IMR-90 (cell line): ENCODE measurements at regions not wholly inside any gene's neighbourhood (a gene's known extent, or its start where the extent isn't known, plus 50 kb on each side); places are given as distances from the start of the nearest gene placed in this dataset.

Experiments used
- ATAC-seq: fragments of 200-7000 bp; cut with Tn5 transposase; 2 replicates; pipeline ENCODE4 v1.9.1; 2020; ENCODE audit warnings: low read depth, mild to moderate bottlenecking, moderate library complexity
- BruUV-seq: library from RNA; stranded (reverse); fragments of 400-500 nt; replicated peaks from 2 replicates; lab custom pipeline; 2021; lab: Mats Ljungman, UMichigan
- CTCF ChIA-PET: fragments of 300-600 bp; formaldehyde crosslinking; extraction: SDS; loops from one replicate; lab custom pipeline; 2021; ENCODE audit warnings: antibody characterized with exemption; lab: Yijun Ruan, JAX
- POLR2A ChIA-PET: fragments of 300-600 bp; sonication (Branson Sonifier 250); formaldehyde crosslinking; loops from one replicate; lab custom pipeline; 2022; ENCODE audit warnings: antibody characterized with exemption; ENCODE audit not compliant: unreplicated experiment; lab: Charles Lee
- DNase-seq: peaks from one replicate; pipeline ENCODE4 v3.0.0; 2013
- H2AFZ ChIP-seq: replicated peaks from 2 replicates; pipeline ENCODE3; 2013; ENCODE audit warnings: low read length, mild to moderate bottlenecking; ENCODE audit not compliant: poor library complexity
- H2AK5ac ChIP-seq: 2 replicates; pipeline ENCODE4 v1.6.1; 2013; ENCODE audit warnings: low read depth, low read length, inconsistent platforms
- H2AK9ac ChIP-seq: replicated peaks from 2 replicates; pipeline ENCODE3; 2013; ENCODE audit warnings: mild to moderate bottlenecking, low read depth, low read length, moderate library complexity; ENCODE audit not compliant: poor library complexity
- H2BK120ac ChIP-seq: 2 replicates; pipeline ENCODE4 v1.6.1; 2013; ENCODE audit warnings: low read depth, low read length, inconsistent platforms
- H2BK15ac ChIP-seq: 3 replicates; pipeline ENCODE4 v1.6.1; 2013; ENCODE audit warnings: low read depth, low read length, inconsistent platforms
- H2BK20ac ChIP-seq: 2 replicates; pipeline ENCODE4 v1.6.1; 2013; ENCODE audit warnings: low read depth, mild to moderate bottlenecking, inconsistent platforms, low read length, moderate library complexity
- H2BK5ac ChIP-seq: 2 replicates; pipeline ENCODE4 v1.6.1; 2013; ENCODE audit warnings: mild to moderate bottlenecking, low read depth, low read length, inconsistent platforms; ENCODE audit not compliant: poor library complexity, severe bottlenecking
- H3K14ac ChIP-seq: replicated peaks from 2 replicates; pipeline ENCODE4 v1.6.1; 2013; ENCODE audit warnings: low read depth, low read length, inconsistent platforms
- H3K18ac ChIP-seq: 2 replicates; pipeline ENCODE4 v1.6.1; 2013; ENCODE audit warnings: low read depth, low read length, control low read depth
- H3K23ac ChIP-seq: 2 replicates; pipeline ENCODE4 v1.6.1; 2013; ENCODE audit warnings: low read depth, low read length, inconsistent platforms
- H3K27ac ChIP-seq: 2 replicates; pipeline ENCODE4 v1.5.1; 2013; ENCODE audit warnings: mild to moderate bottlenecking, control low read depth, low read length; ENCODE audit not compliant: insufficient read depth
- H3K27me3 ChIP-seq: 2 replicates; pipeline ENCODE4 v1.6.1; 2013; ENCODE audit warnings: low read length; ENCODE audit not compliant: control insufficient read depth, insufficient read depth
- H3K36me3 ChIP-seq: 2 replicates; pipeline ENCODE4 v1.6.1; 2013; ENCODE audit warnings: low read length, mixed read lengths; ENCODE audit not compliant: control insufficient read depth, insufficient read depth
- H3K4ac ChIP-seq: 2 replicates; pipeline ENCODE4 v1.6.1; 2013; ENCODE audit warnings: low read depth, low read length, inconsistent platforms
- H3K4me1 ChIP-seq: 2 replicates; pipeline ENCODE4 v1.6.1; 2013; ENCODE audit warnings: low read length, mixed read lengths; ENCODE audit not compliant: control insufficient read depth, insufficient read depth
- H3K4me2 ChIP-seq: 2 replicates; pipeline ENCODE4 v1.6.1; 2013; ENCODE audit warnings: low read depth, mild to moderate bottlenecking, control low read depth, low read length, moderate library complexity
- H3K4me3 ChIP-seq: 2 replicates; pipeline ENCODE4 v1.5.1; 2013; ENCODE audit warnings: low read depth, mild to moderate bottlenecking, control low read depth, low read length, moderate library complexity; ENCODE audit not compliant: insufficient read depth
- H3K56ac ChIP-seq: 2 replicates; pipeline ENCODE4 v1.6.1; 2013; ENCODE audit warnings: low read length, inconsistent platforms; ENCODE audit not compliant: insufficient read depth; ENCODE audit errors: extremely low read depth
- H3K79me1 ChIP-seq, 2 experiments: 2 replicates each; pipeline ENCODE4 v1.6.1; 2013; ENCODE audit warnings: low read length in 2 of 2, inconsistent platforms in 1 of 2, low read depth in 1 of 2
- H3K9ac ChIP-seq: 2 replicates; pipeline ENCODE4 v1.6.1; 2013; ENCODE audit warnings: low read depth, low read length, control low read depth
- H3K9me1 ChIP-seq: 2 replicates; pipeline ENCODE4 v1.6.1; 2013; ENCODE audit warnings: low read length, inconsistent platforms; ENCODE audit not compliant: insufficient read depth
- H3K9me3 ChIP-seq: 2 replicates; pipeline ENCODE4 v1.6.1; 2013; ENCODE audit warnings: low read length; ENCODE audit not compliant: control insufficient read depth, insufficient read depth
- H4K20me1 ChIP-seq: 2 replicates; pipeline ENCODE4 v1.6.1; 2013; ENCODE audit warnings: low read length, inconsistent platforms; ENCODE audit not compliant: insufficient read depth
- H4K5ac ChIP-seq: 2 replicates; pipeline ENCODE4 v1.6.1; 2013; ENCODE audit warnings: mild to moderate bottlenecking, low read depth, low read length, control low read depth
- H4K8ac ChIP-seq, 2 experiments: 2 replicates each; pipeline ENCODE4 v1.6.1; 2013; ENCODE audit warnings: low read depth in 2 of 2, low read length in 2 of 2, control low read depth in 1 of 2, inconsistent platforms in 1 of 2
- H4K91ac ChIP-seq: 2 replicates; pipeline ENCODE4 v1.6.1; 2013; ENCODE audit warnings: low read depth, low read length, inconsistent platforms; ENCODE audit not compliant: insufficient read depth
- MAFK ChIP-seq: IDR thresholded peaks from 2 replicates; pipeline ENCODE4 v1.6.1; 2012; ENCODE audit warnings: low read depth, low read length, improper control_type of control experiment
- MAZ ChIP-seq: IDR thresholded peaks from 2 replicates; pipeline ENCODE4 v1.6.1; 2012; ENCODE audit warnings: low read depth, mild to moderate bottlenecking, low read length, improper control_type of control experiment, moderate library complexity, borderline replicate concordance
- MXI1 ChIP-seq: IDR thresholded peaks from 2 replicates; pipeline ENCODE4 v1.6.1; 2012; ENCODE audit warnings: low read depth, mild to moderate bottlenecking, low read length, moderate library complexity, borderline replicate concordance
- POLR2A ChIP-seq: IDR thresholded peaks from 2 replicates; pipeline ENCODE4 v1.6.1; 2012; ENCODE audit warnings: mild to moderate bottlenecking, low read depth, low read length
- RAD21 ChIP-seq: IDR thresholded peaks from 2 replicates; pipeline ENCODE4 v1.6.1; 2012; ENCODE audit warnings: low read length, improper control_type of control experiment
- RFX5 ChIP-seq: IDR thresholded peaks from 2 replicates; pipeline ENCODE4 v1.8.0; 2012; ENCODE audit warnings: low read depth, mild to moderate bottlenecking, low read length, moderate library complexity
- USF2 ChIP-seq: fragments of 150-350 bp; IDR thresholded peaks from 2 replicates; pipeline ENCODE4 v1.6.1; 2017; ENCODE audit warnings: mild to moderate bottlenecking, antibody characterized with exemption, low read length, low read depth
- WGBS, 2 experiments: methylation state at CpG; one replicate each; pipeline versions ENCODE4 v1.1.5 to v1.1.7; 2013; ENCODE audit warnings: missing lambda C conversion rate in 2 of 2; ENCODE audit not compliant: insufficient read length in 1 of 2; ENCODE audit errors: extremely low coverage in 2 of 2; 5-methylcytosine and 5-hydroxymethylcytosine counted together
- dilution Hi-C: fragments of 300-500 bp; cut with HindIII; formaldehyde crosslinking; loops from one replicate; pipeline ENCODE4 v1.14.3; 2018; ENCODE audit warnings: low sequenced_read_pairs; ENCODE audit not compliant: unreplicated experiment
- in situ Hi-C: fragments of 300-500 bp; cut with MboI; formaldehyde crosslinking; loops from 3 replicates; pipeline ENCODE4 v1.14.3; 2019; ENCODE audit warnings: low sequenced_read_pairs, inconsistent platforms, mixed read lengths
- intact Hi-C: fragments of 100-400 bp; cut with micrococcal nuclease; formaldehyde crosslinking; loops from 2 replicates; pipeline ENCODE4 v1.10.0; 2022

- Histone ChIP-seq H3K18ac (no peak overlapping the region), H3K9me3 (peaks cover 5% of the 10 kb centered on the region), H3K27ac (no peak overlapping the region), H3K4me3 (no peak overlapping the region), H3K4me2 (no peak overlapping the region), H2BK5ac (no peak overlapping the region), H2AK5ac (no peak overlapping the region), H2BK15ac (no peak overlapping the region), H3K14ac (no peak overlapping the region), H4K8ac (no peak overlapping the region), H2BK120ac (no peak overlapping the region), H4K91ac (no peak overlapping the region), H2AFZ (no peak overlapping the region), H3K23ac (no peak overlapping the region), H3K27me3 (peaks cover 17% of the 10 kb centered on the region), H3K79me1 (no peaks in the 10 kb centered on the region), H3K36me3 (no peaks in the 10 kb centered on the region), H3K4me1 (no peaks in the 10 kb centered on the region), H3K56ac (no peak overlapping the region), H3K9me1 (no peaks in the 10 kb centered on the region; the same call in 1 of the 2 replicates), H2BK20ac (no peak overlapping the region), H3K4ac (no peak overlapping the region), H2AK9ac (no peak overlapping the region), H4K5ac (no peak overlapping the region), H3K9ac (no peak overlapping the region), H4K20me1 (no peaks in the 10 kb centered on the region)
- dilution Hi-C loops: no loop called here
- BruUV-seq: no TSS peak
- ATAC-seq (no peak), DNase-seq (no peak)
- POLR2A ChIA-PET: no interaction called here
- intact Hi-C loops: no loop called here
- no peak for TF ChIP-seq MXI1
- TF ChIP-seq RAD21: no peak
- TF ChIP-seq MAZ: no peak
- no peak for TF ChIP-seq MAFK
- no peak for TF ChIP-seq POLR2A
- no peak for TF ChIP-seq RFX5
- TF ChIP-seq USF2: no peak
- CTCF ChIA-PET: interaction anchor here (0.6 kb wide), 2 partner anchors 8 to 87 kb away, joined by 5 to 6 read pairs; no protein-coding TSS in a partner anchor
- in situ Hi-C loops: no loop called here
- 71% methylated on average over 3 of the region's 7 CpGs; no CpG with 5 or more reads in 1 of the 2 experiments for WGBS, 2 experiments
These were observed 239.1 kb upstream of the ROPN1 start for GRCh38 chr3:124230998-124231397.
